PFSK-1 (cell line): ENCODE measurements at regions not wholly inside any gene's neighbourhood (a gene's known extent, or its start where the extent isn't known, plus 50 kb on each side); places are given as distances from the start of the nearest gene placed in this dataset.

Experiments used
- FOXP2 ChIP-seq: optimal IDR thresholded peaks from 2 replicates; pipeline ENCODE3; 2011; ENCODE audit warnings: borderline replicate concordance, control low read depth, inconsistent platforms; ENCODE audit not compliant: insufficient read depth; ENCODE audit errors: extremely low read length, extremely low read depth
- POLR2AphosphoS5 ChIP-seq: IDR thresholded peaks from 2 replicates; pipeline ENCODE4 v1.6.1; 2012; ENCODE audit warnings: low read depth, mild to moderate bottlenecking, control low read depth, low read length, moderate library complexity
- SIN3A ChIP-seq: IDR thresholded peaks from 2 replicates; pipeline ENCODE4 v1.6.1; 2012; ENCODE audit warnings: mild to moderate bottlenecking, low read length, moderate library complexity, borderline replicate concordance; ENCODE audit not compliant: insufficient read depth
- TAF1 ChIP-seq: IDR thresholded peaks from 2 replicates; pipeline ENCODE4 v1.6.1; 2012; ENCODE audit warnings: low read length, control low read depth, borderline replicate concordance; ENCODE audit not compliant: insufficient read depth
- TF ChIP-seq, protein P1 (sequence below), 2 experiments: IDR thresholded peaks; 2 replicates each; pipeline versions ENCODE4 v1.6.1 to v1.8.0; 2011 to 2012; ENCODE audit warnings: low read depth in 2 of 2, low read length in 2 of 2, control low read depth in 1 of 2, inconsistent platforms in 1 of 2, mild to moderate bottlenecking in 1 of 2, moderate library complexity in 1 of 2; ENCODE audit not compliant: insufficient read depth in 1 of 2

- TF ChIP-seq POLR2AphosphoS5, result no peak
- TF ChIP-seq TAF1, result no peak
- TF ChIP-seq, protein P1, sequence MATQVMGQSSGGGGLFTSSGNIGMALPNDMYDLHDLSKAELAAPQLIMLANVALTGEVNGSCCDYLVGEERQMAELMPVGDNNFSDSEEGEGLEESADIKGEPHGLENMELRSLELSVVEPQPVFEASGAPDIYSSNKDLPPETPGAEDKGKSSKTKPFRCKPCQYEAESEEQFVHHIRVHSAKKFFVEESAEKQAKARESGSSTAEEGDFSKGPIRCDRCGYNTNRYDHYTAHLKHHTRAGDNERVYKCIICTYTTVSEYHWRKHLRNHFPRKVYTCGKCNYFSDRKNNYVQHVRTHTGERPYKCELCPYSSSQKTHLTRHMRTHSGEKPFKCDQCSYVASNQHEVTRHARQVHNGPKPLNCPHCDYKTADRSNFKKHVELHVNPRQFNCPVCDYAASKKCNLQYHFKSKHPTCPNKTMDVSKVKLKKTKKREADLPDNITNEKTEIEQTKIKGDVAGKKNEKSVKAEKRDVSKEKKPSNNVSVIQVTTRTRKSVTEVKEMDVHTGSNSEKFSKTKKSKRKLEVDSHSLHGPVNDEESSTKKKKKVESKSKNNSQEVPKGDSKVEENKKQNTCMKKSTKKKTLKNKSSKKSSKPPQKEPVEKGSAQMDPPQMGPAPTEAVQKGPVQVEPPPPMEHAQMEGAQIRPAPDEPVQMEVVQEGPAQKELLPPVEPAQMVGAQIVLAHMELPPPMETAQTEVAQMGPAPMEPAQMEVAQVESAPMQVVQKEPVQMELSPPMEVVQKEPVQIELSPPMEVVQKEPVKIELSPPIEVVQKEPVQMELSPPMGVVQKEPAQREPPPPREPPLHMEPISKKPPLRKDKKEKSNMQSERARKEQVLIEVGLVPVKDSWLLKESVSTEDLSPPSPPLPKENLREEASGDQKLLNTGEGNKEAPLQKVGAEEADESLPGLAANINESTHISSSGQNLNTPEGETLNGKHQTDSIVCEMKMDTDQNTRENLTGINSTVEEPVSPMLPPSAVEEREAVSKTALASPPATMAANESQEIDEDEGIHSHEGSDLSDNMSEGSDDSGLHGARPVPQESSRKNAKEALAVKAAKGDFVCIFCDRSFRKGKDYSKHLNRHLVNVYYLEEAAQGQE (IDR thresholded peaks at IDR 0.05; ENCODE audit: insufficient read depth in 1 of 2, low read depth in 2 of 2, low read length in 2 of 2), result no peak
- TF ChIP-seq FOXP2, result no peak
- no peak for TF ChIP-seq SIN3A
These were observed 60.0 kb upstream of the SERTAD2 start for GRCh38 chr2:64713686-64714085.

DNA sequence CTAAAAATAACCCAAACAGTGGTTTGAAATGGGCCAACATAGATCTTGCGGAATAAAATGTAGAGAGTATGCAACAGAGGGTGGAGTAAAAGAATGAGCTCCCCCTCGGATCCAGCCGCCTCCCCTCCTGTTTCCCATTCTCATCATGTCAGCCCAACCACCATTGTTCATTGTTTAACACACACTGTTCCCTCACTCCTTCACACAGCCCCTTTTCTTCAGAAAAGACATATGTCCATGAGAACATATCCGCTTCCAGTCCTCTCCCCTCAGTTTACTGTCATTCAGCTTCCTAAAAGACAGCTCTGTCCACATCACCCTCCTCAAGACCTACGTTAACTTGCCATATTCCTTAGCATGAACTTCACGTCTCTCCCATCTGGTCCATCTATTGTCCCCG, 62.9 kb upstream of the SERTAD2 start:
- TF ChIP-seq FOXP2 (no peak), SIN3A (no peak), TAF1 (no peak), POLR2AphosphoS5 (no peak)
- TF ChIP-seq, protein P1 (IDR thresholded peaks at IDR 0.05; ENCODE audit: insufficient read depth in 1 of 2, low read depth in 2 of 2, low read length in 2 of 2), result no peak

DNA sequence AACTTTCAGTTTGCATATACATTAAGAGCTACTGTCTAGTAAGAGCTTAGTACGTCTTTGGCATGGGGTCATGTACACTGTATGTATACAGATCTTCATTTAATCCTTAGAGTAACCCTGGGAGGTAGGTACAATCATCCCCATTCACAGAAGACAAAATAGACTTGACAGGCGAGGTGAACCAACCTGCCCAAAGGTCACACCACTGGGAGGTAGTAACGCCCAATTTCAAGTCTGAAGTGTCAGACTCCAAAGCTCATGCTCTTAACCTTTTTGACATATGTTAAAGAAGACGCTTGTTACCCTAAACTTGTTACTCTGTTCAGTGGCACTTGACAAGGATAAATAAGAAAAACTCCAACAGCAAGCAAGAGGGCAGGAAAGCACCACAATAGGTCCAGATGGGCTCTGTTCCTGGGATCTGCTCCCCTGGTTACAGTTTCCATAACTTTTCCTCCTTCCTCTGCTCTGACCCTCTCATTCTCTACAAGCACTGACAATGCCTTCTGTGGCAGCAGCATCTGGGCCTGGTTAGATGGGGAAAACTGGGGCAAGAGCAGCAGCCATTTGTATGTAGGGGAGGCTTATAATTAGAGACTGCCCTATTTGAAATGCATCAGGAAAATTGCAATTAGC, 64.7 kb upstream of the SERTAD2 start:
- TF ChIP-seq SIN3A (no peak), POLR2AphosphoS5 (no peak), FOXP2 (no peak)

GRCh38 chr2:64720535-64721319, 67.0 kb upstream of the SERTAD2 start:
- TF ChIP-seq POLR2AphosphoS5 (no peak), FOXP2 (no peak), TAF1 (no peak), SIN3A (no peak)
- TF ChIP-seq, protein P1 (IDR thresholded peaks at IDR 0.05; ENCODE audit: insufficient read depth in 1 of 2, low read depth in 2 of 2, low read length in 2 of 2), result no peak

GRCh38 chr2:64721320-64721623, 67.6 kb upstream of the SERTAD2 start:
- TF ChIP-seq SIN3A (no peak), TAF1 (no peak), FOXP2 (no peak), POLR2AphosphoS5 (no peak)
- TF ChIP-seq, protein P1 (IDR thresholded peaks at IDR 0.05; ENCODE audit: insufficient read depth in 1 of 2, low read depth in 2 of 2, low read length in 2 of 2), result no peak
